ENCODE measurements at regions not wholly inside any gene's neighbourhood (a gene's known extent, or its start where the extent isn't known, plus 50 kb on each side); places are given as distances from the start of the nearest gene placed in this dataset.

- Mint-ChIP-seq H3K27me3 (no peaks in the 10 kb centered on the region), H3K4me3 (no peak overlapping the region), H3K27ac (no peak overlapping the region), H3K9me3 (peaks cover 5 to 6% of the 10 kb centered on the region in 2 donors), H3K36me3 (no peaks in the 10 kb centered on the region), H3K4me1 (no peaks in the 10 kb centered on the region)
- ATAC-seq (replicated peaks) = no peak
- no peak for DNase-seq
These were observed 251.1 kb downstream of the GPR37 start for GRCh38 chr7:124514471-124514870.

DNA sequence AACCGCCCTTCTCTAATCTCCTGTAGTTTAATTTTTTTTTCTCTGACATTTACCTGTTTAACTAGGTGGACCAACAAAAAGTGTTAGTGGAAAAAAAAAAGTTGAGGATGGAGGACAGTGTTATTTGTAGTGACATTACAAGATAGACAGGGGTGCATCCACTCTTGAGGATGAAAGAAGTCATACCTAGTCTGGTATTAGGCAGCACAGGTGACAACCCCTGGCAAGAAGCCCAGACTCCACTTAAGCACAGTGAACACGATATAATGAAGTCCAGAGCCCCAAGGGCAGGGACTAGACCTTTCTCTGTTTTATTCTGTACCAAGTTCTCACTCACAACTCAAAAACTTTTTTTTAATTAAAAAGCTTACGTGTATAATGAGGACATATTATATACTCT is 268.4 kb downstream of the GPR37 start:
- Mint-ChIP-seq H3K36me3 (no peaks in the 10 kb centered on the region), H3K27me3 (no peaks in the 10 kb centered on the region), H3K27ac (no peak overlapping the region), H3K4me3 (no peak overlapping the region), H3K4me1 (no peaks in the 10 kb centered on the region), H3K9me3 (peaks cover 2 to 11% of the 10 kb centered on the region in 2 donors)
- ATAC-seq (replicated peaks) (no peak), DNase-seq (no peak)

- ATAC-seq (replicated peaks) (no peak), DNase-seq (no peak)
- no peaks in the 10 kb centered on the region for H3K27me3 Mint-ChIP-seq
- H3K4me3 Mint-ChIP-seq = no peak overlapping the region
- no peaks in the 10 kb centered on the region for H3K4me1 Mint-ChIP-seq
- no peaks in the 10 kb centered on the region for H3K36me3 Mint-ChIP-seq
- H3K27ac Mint-ChIP-seq = no peak overlapping the region
- H3K9me3 Mint-ChIP-seq = peaks cover 0 to 7% of the 10 kb centered on the region in 2 donors
These were observed 275.7 kb downstream of the GPR37 start for GRCh38 chr7:124489925-124490324.

GRCh38 chr7:124489082-124489819 is 276.3 kb downstream of the GPR37 start:
- H3K27me3 Mint-ChIP-seq = no peaks in the 10 kb centered on the region
- no peak for ATAC-seq (replicated peaks)
- peaks cover 0 to 7% of the 10 kb centered on the region in 2 donors for H3K9me3 Mint-ChIP-seq
- H3K4me1 Mint-ChIP-seq = no peaks in the 10 kb centered on the region
- H3K27ac Mint-ChIP-seq = no peak overlapping the region
- no peaks in the 10 kb centered on the region for H3K36me3 Mint-ChIP-seq
- no peak overlapping the region for H3K4me3 Mint-ChIP-seq
- DNase-seq = no peak

GRCh38 chr7:124482229-124482628 is 283.4 kb downstream of the GPR37 start:
- no peak for DNase-seq
- H3K36me3 Mint-ChIP-seq = no peaks in the 10 kb centered on the region
- peaks cover 0 to 3% of the 10 kb centered on the region in 2 donors for H3K9me3 Mint-ChIP-seq
- H3K4me3 Mint-ChIP-seq = no peak overlapping the region
- H3K27ac Mint-ChIP-seq = no peak overlapping the region
- H3K4me1 Mint-ChIP-seq = no peaks in the 10 kb centered on the region
- no peak for ATAC-seq (replicated peaks)
- H3K27me3 Mint-ChIP-seq = no peaks in the 10 kb centered on the region

DNA sequence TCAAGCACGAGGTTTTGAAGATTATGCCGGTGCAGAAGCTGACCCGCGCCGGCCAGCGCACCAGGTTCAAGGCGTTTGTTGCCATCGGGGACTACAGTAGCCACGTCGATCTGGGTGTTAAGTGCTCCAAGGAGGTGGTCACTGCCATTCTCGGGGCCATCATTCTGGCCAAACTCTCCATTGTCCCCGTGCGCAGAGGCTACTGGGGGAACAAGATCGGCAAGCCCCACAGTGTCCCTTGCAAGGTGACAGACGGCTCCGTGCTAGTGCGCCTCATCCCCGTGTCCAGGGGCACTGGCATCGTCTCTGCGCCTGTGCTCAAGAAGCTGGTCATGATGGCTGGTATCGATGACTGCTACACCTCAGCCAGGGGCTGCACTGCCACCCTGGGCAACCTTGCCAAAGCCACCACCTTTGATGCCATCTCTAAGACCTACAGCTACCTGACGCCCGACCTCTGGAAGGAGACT is 284.7 kb downstream of the GPR37 start:
- Mint-ChIP-seq H3K4me3 (no peak overlapping the region), H3K9me3 (peaks cover 0 to 6% of the 10 kb centered on the region in 2 donors), H3K27ac (no peak overlapping the region), H3K27me3 (no peaks in the 10 kb centered on the region), H3K4me1 (no peaks in the 10 kb centered on the region), H3K36me3 (no peaks in the 10 kb centered on the region)
- no peak for ATAC-seq (replicated peaks)
- DNase-seq = no peak

GRCh38 chr7:124480036-124480820 is 285.4 kb downstream of the GPR37 start:
- H3K9me3 Mint-ChIP-seq = peaks cover 0 to 4% of the 10 kb centered on the region in 2 donors
- no peak overlapping the region for H3K27ac Mint-ChIP-seq
- no peak overlapping the region for H3K4me3 Mint-ChIP-seq
- H3K4me1 Mint-ChIP-seq = no peaks in the 10 kb centered on the region
- no peaks in the 10 kb centered on the region for H3K27me3 Mint-ChIP-seq
- H3K36me3 Mint-ChIP-seq = no peaks in the 10 kb centered on the region
- ATAC-seq (replicated peaks) (no peak), DNase-seq (no peak)

DNA sequence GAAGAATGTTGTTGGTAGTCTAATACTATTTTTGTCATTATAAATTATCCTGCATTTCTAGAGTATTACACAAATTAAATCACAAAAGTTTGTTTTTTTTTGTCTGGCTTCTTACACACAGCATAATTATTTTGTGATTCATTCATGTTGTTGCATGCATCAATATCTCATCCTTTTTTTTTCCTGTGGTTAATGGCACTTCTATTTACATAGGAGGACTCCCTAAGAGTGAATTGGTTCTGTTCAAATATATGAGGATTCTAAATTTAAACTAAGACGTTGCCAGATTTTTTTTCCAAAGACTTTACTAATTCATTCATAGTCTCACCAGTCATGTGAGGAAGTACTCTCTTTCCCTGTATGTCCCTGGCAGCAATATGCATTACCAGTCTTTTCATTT is 303.3 kb downstream of the GPR37 start:
- no peak for DNase-seq
- no peaks in the 10 kb centered on the region for H3K36me3 Mint-ChIP-seq
- H3K27ac Mint-ChIP-seq = no peak overlapping the region
- H3K4me3 Mint-ChIP-seq = no peak overlapping the region
- H3K4me1 Mint-ChIP-seq = no peaks in the 10 kb centered on the region
- H3K9me3 Mint-ChIP-seq = peaks cover 6 to 7% of the 10 kb centered on the region in 2 donors
- ATAC-seq (replicated peaks) = no peak
- no peaks in the 10 kb centered on the region for H3K27me3 Mint-ChIP-seq

DNA sequence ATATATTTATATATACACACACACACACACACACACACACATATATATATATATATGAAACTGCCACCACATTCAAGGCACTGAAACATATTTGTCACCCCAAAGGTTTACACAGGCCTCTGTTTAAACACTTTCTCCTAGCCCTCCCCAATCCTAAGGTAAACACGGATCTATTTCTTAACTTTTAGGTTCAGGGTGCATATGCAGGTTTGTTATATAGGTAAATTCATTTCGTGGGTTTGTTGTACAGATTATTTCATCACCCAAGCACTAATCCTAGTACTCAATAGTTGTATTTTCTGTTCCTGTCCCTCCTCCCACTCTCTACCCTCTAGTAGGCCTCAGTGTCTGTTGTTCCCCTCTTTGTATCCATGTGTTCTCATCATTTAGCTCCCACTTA is 305.0 kb downstream of the GPR37 start:
- DNase-seq = no peak
- no peak overlapping the region for H3K27ac Mint-ChIP-seq

GRCh38 chr7:124460056-124460450 is 305.5 kb downstream of the GPR37 start:
- no peak overlapping the region for H3K4me3 Mint-ChIP-seq
- H3K4me1 Mint-ChIP-seq = no peaks in the 10 kb centered on the region
- ATAC-seq (replicated peaks) (no peak), DNase-seq (no peak)
- no peaks in the 10 kb centered on the region for H3K36me3 Mint-ChIP-seq
- H3K27ac Mint-ChIP-seq = no peak overlapping the region
- H3K27me3 Mint-ChIP-seq = no peaks in the 10 kb centered on the region
- peaks cover 1 to 6% of the 10 kb centered on the region in 2 donors for H3K9me3 Mint-ChIP-seq

More for the DNA sequence above, 305.0 kb downstream of the GPR37 start:
- Mint-ChIP-seq H3K27me3 (no peaks in the 10 kb centered on the region), H3K9me3 (peaks cover 3 to 6% of the 10 kb centered on the region in 2 donors), H3K4me3 (no peak overlapping the region), H3K36me3 (no peaks in the 10 kb centered on the region), H3K4me1 (no peaks in the 10 kb centered on the region)
- no peak for ATAC-seq (replicated peaks)

GRCh38 chr7:124459101-124460055 is 306.2 kb downstream of the GPR37 start:
- Mint-ChIP-seq H3K27me3 (no peaks in the 10 kb centered on the region), H3K4me3 (no peak overlapping the region), H3K9me3 (peaks cover 1 to 6% of the 10 kb centered on the region in 2 donors), H3K4me1 (no peaks in the 10 kb centered on the region), H3K27ac (no peak overlapping the region), H3K36me3 (no peaks in the 10 kb centered on the region)
- no peak for ATAC-seq (replicated peaks)
- DNase-seq = no peak

GRCh38 chr7:124457841-124458240 is 307.8 kb downstream of the GPR37 start:
- no peaks in the 10 kb centered on the region for H3K36me3 Mint-ChIP-seq
- no peak overlapping the region for H3K27ac Mint-ChIP-seq
- ATAC-seq (replicated peaks) (no peak), DNase-seq (no peak)
- no peaks in the 10 kb centered on the region for H3K27me3 Mint-ChIP-seq
- H3K4me1 Mint-ChIP-seq = no peaks in the 10 kb centered on the region
- H3K9me3 Mint-ChIP-seq = peaks cover 1 to 6% of the 10 kb centered on the region in 2 donors
- no peak overlapping the region for H3K4me3 Mint-ChIP-seq

DNA sequence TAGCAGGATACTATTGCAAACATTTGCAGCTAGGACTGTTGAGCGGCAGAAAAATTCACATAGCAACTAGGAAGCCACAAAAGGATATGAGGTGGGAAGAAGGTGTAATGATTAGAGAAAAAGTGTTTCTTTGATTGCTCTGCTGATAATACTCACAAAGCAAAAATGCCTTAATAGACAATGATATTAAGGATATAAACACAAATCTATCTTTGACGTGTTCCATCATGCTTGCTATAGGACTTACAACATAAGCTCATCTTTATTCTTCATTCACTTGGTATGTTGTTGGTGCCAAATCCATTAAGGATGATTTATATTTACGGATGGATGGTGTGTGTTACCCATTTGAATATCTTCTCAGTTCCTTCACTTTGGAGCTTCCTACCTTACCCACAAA is 309.3 kb downstream of the GPR37 start:
- Mint-ChIP-seq H3K27me3 (no peaks in the 10 kb centered on the region), H3K36me3 (no peaks in the 10 kb centered on the region), H3K4me1 (no peaks in the 10 kb centered on the region), H3K9me3 (peaks cover 1 to 3% of the 10 kb centered on the region in 2 donors), H3K4me3 (no peak overlapping the region), H3K27ac (no peak overlapping the region)
- ATAC-seq (replicated peaks) (no peak), DNase-seq (no peak)

DNA sequence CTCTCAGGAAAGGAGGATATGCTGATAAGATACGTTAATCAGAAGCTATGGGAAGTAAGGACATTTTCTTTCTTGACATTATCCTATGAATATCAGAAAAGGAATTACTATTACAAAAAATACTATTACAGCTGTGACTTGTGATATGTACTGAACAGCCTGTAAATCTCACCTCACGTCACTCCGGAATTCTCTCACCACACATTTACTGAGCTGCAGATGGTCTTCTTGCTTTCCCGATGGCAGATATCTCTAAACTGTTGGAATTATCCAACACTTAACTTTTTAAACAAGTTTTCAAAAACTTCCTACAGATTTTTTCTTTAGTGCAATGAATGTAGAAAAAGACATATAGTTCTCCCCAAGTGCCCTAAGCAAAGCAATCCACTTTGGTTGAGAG is 313.4 kb downstream of the GPR37 start:
- Mint-ChIP-seq H3K4me3 (no peak overlapping the region), H3K9me3 (no peaks in the 10 kb centered on the region), H3K4me1 (no peaks in the 10 kb centered on the region), H3K27me3 (no peaks in the 10 kb centered on the region), H3K36me3 (no peaks in the 10 kb centered on the region), H3K27ac (no peak overlapping the region)
- ATAC-seq (replicated peaks) (no peak), DNase-seq (no peak)
